ENCODE measurements at regions not wholly inside any gene's neighbourhood (a gene's known extent, or its start where the extent isn't known, plus 50 kb on each side); places are given as distances from the start of the nearest gene placed in this dataset.

GRCh38 chrX:20527558-20528011 is 260.9 kb upstream of the RPS6KA3 start:
- H3K4me3 ChIP-seq (ENCODE audit: low read length): no peak overlapping the region
- TF ChIP-seq CTCF (conservative IDR thresholded peaks at IDR 0.05; ENCODE audit: low read length): peak; percentile 55
- peak; percentile 31 for DNase-seq (ENCODE audit: low read depth)

- no peak for DNase-seq (ENCODE audit: low read depth)
- TF ChIP-seq CTCF (conservative IDR thresholded peaks at IDR 0.05; ENCODE audit: low read length): no peak
- H3K4me3 ChIP-seq (ENCODE audit: low read length): no peak overlapping the region
Measured at GRCh38 chrX:20527041-20527440, 260.3 kb upstream of the RPS6KA3 start.

GRCh38 chrX:20523626-20524312 is 257.1 kb upstream of the RPS6KA3 start:
- TF ChIP-seq CTCF (conservative IDR thresholded peaks at IDR 0.05; ENCODE audit: low read length): no peak
- H3K4me3 ChIP-seq (ENCODE audit: low read length): no peak overlapping the region
- no peak for DNase-seq (ENCODE audit: low read depth)

GRCh38 chrX:20522420-20522819 is 255.7 kb upstream of the RPS6KA3 start:
- no peak overlapping the region for H3K4me3 ChIP-seq (ENCODE audit: low read length)
- TF ChIP-seq CTCF (conservative IDR thresholded peaks at IDR 0.05; ENCODE audit: low read length): no peak
- DNase-seq (ENCODE audit: low read depth): no peak

GRCh38 chrX:20521222-20521621 is 254.5 kb upstream of the RPS6KA3 start:
- peak; percentile 63 for DNase-seq (ENCODE audit: low read depth)
- no peak for TF ChIP-seq CTCF (conservative IDR thresholded peaks at IDR 0.05; ENCODE audit: low read length)
- no peak overlapping the region for H3K4me3 ChIP-seq (ENCODE audit: low read length)

GRCh38 chrX:20519826-20520225 is 253.1 kb upstream of the RPS6KA3 start:
- no peak for TF ChIP-seq CTCF (conservative IDR thresholded peaks at IDR 0.05; ENCODE audit: low read length)
- no peak overlapping the region for H3K4me3 ChIP-seq (ENCODE audit: low read length)
- DNase-seq (ENCODE audit: low read depth): no peak

- no peak overlapping the region for H3K4me3 ChIP-seq (ENCODE audit: low read length)
- no peak for TF ChIP-seq CTCF (conservative IDR thresholded peaks at IDR 0.05; ENCODE audit: low read length)
- no peak for DNase-seq (ENCODE audit: low read depth)
Measured at GRCh38 chrX:20519146-20519545, 252.4 kb upstream of the RPS6KA3 start.

Measured in AG10803 (cell line).